ENCODE measurements at regions not wholly inside any gene's neighbourhood (a gene's known extent, or its start where the extent isn't known, plus 50 kb on each side); places are given as distances from the start of the nearest gene placed in this dataset.

- Histone ChIP-seq H3K9me3 (ENCODE audit: control insufficient read depth, insufficient read depth, low read length) (no peaks in the 10 kb centered on the region), H3K4me1 (ENCODE audit: control insufficient read depth, insufficient read depth, low read length) (peaks cover 18% of the 10 kb centered on the region), H3K4me3 (ENCODE audit: low read depth, low read length) (no peak overlapping the region), H3K27ac (ENCODE audit: low read depth, low read length) (peak overlapping the region; percentile 22), H3K27me3 (ENCODE audit: control insufficient read depth, insufficient read depth, low read length) (peaks cover 13% of the 10 kb centered on the region), H3K36me3 (ENCODE audit: control insufficient read depth, insufficient read depth, low read length) (no peaks in the 10 kb centered on the region)
- 28% methylated on average over 19 of the region's 19 CpGs for WGBS (ENCODE audit: insufficient coverage)
- peak in 3 of 6 donors; percentile 17 to 84 (median 74) for DNase-seq (ENCODE audit: low read depth in 4 of 6, low spot score in 6 of 6)
Observed at GRCh38 chr2:104658144-104658835, 195.6 kb upstream of the POU3F3 start.

- no peaks in the 10 kb centered on the region for H3K36me3 ChIP-seq (ENCODE audit: control insufficient read depth, insufficient read depth, low read length)
- H3K27me3 ChIP-seq (ENCODE audit: control insufficient read depth, insufficient read depth, low read length), result peaks cover 13% of the 10 kb centered on the region
- H3K9me3 ChIP-seq (ENCODE audit: control insufficient read depth, insufficient read depth, low read length), result no peaks in the 10 kb centered on the region
- 2% methylated on average over 49 of the region's 53 CpGs for WGBS (ENCODE audit: insufficient coverage)
- peak in 3 of 6 donors; percentile 15 to 78 (median 73) for DNase-seq (ENCODE audit: low read depth in 4 of 6, low spot score in 6 of 6)
- no peak overlapping the region for H3K27ac ChIP-seq (ENCODE audit: low read depth, low read length)
- H3K4me3 ChIP-seq (ENCODE audit: low read depth, low read length), result peak overlapping the region; percentile 9
- peaks cover 18% of the 10 kb centered on the region for H3K4me1 ChIP-seq (ENCODE audit: control insufficient read depth, insufficient read depth, low read length)
Observed at GRCh38 chr2:104658904-104659591, 194.9 kb upstream of the POU3F3 start.

GRCh38 chr2:104660991-104661390 lies 192.9 kb upstream of the POU3F3 start:
- H3K27me3 ChIP-seq (ENCODE audit: control insufficient read depth, insufficient read depth, low read length), result peaks cover 13% of the 10 kb centered on the region
- WGBS (ENCODE audit: insufficient coverage), result 86% methylated on average over 1 of the region's 5 CpGs
- no peaks in the 10 kb centered on the region for H3K9me3 ChIP-seq (ENCODE audit: control insufficient read depth, insufficient read depth, low read length)
- DNase-seq (ENCODE audit: low read depth in 4 of 6, low spot score in 6 of 6), result no peak
- H3K4me3 ChIP-seq (ENCODE audit: low read depth, low read length), result no peak overlapping the region
- peaks cover 18% of the 10 kb centered on the region for H3K4me1 ChIP-seq (ENCODE audit: control insufficient read depth, insufficient read depth, low read length)
- no peak overlapping the region for H3K27ac ChIP-seq (ENCODE audit: low read depth, low read length)
- no peaks in the 10 kb centered on the region for H3K36me3 ChIP-seq (ENCODE audit: control insufficient read depth, insufficient read depth, low read length)

GRCh38 chr2:104664672-104665071 lies 189.2 kb upstream of the POU3F3 start:
- Histone ChIP-seq H3K27ac (ENCODE audit: low read depth, low read length) (no peak overlapping the region), H3K36me3 (ENCODE audit: control insufficient read depth, insufficient read depth, low read length) (no peaks in the 10 kb centered on the region)
- no CpG with 5 or more reads among the region's 3 CpGs for WGBS (ENCODE audit: insufficient coverage)

GRCh38 chr2:104668631-104669030 lies 185.3 kb upstream of the POU3F3 start:
- H3K9me3 ChIP-seq (ENCODE audit: control insufficient read depth, insufficient read depth, low read length), result no peaks in the 10 kb centered on the region
- no CpG with 5 or more reads among the region's 2 CpGs for WGBS (ENCODE audit: insufficient coverage)
- no peaks in the 10 kb centered on the region for H3K27me3 ChIP-seq (ENCODE audit: control insufficient read depth, insufficient read depth, low read length)
- no peaks in the 10 kb centered on the region for H3K36me3 ChIP-seq (ENCODE audit: control insufficient read depth, insufficient read depth, low read length)
- DNase-seq (ENCODE audit: low read depth in 4 of 6, low spot score in 6 of 6), result no peak
- H3K4me1 ChIP-seq (ENCODE audit: control insufficient read depth, insufficient read depth, low read length), result no peaks in the 10 kb centered on the region
- no peak overlapping the region for H3K27ac ChIP-seq (ENCODE audit: low read depth, low read length)
- no peak overlapping the region for H3K4me3 ChIP-seq (ENCODE audit: low read depth, low read length)

More at GRCh38 chr2:104664672-104665071, 189.2 kb upstream of the POU3F3 start:
- H3K4me3 ChIP-seq (ENCODE audit: low read depth, low read length), result no peak overlapping the region
- no peaks in the 10 kb centered on the region for H3K4me1 ChIP-seq (ENCODE audit: control insufficient read depth, insufficient read depth, low read length)
- H3K9me3 ChIP-seq (ENCODE audit: control insufficient read depth, insufficient read depth, low read length), result no peaks in the 10 kb centered on the region
- no peak for DNase-seq (ENCODE audit: low read depth in 4 of 6, low spot score in 6 of 6)
- H3K27me3 ChIP-seq (ENCODE audit: control insufficient read depth, insufficient read depth, low read length), result no peaks in the 10 kb centered on the region

GRCh38 chr2:104673225-104673624 lies 180.7 kb upstream of the POU3F3 start:
- Histone ChIP-seq H3K9me3 (ENCODE audit: control insufficient read depth, insufficient read depth, low read length) (no peaks in the 10 kb centered on the region), H3K36me3 (ENCODE audit: control insufficient read depth, insufficient read depth, low read length) (no peaks in the 10 kb centered on the region), H3K27ac (ENCODE audit: low read depth, low read length) (no peak overlapping the region), H3K27me3 (ENCODE audit: control insufficient read depth, insufficient read depth, low read length) (no peaks in the 10 kb centered on the region), H3K4me1 (ENCODE audit: control insufficient read depth, insufficient read depth, low read length) (no peaks in the 10 kb centered on the region), H3K4me3 (ENCODE audit: low read depth, low read length) (no peak overlapping the region)
- DNase-seq (ENCODE audit: low read depth in 4 of 6, low spot score in 6 of 6), result peak in 2 of 6 donors; percentile 55 to 61
- 22% methylated on average over 6 of the region's 6 CpGs for WGBS (ENCODE audit: insufficient coverage)

- H3K4me3 ChIP-seq (ENCODE audit: low read depth, low read length), result no peak overlapping the region
- H3K27ac ChIP-seq (ENCODE audit: low read depth, low read length), result no peak overlapping the region
- no peaks in the 10 kb centered on the region for H3K9me3 ChIP-seq (ENCODE audit: control insufficient read depth, insufficient read depth, low read length)
- no peaks in the 10 kb centered on the region for H3K27me3 ChIP-seq (ENCODE audit: control insufficient read depth, insufficient read depth, low read length)
- 93% methylated on average over 5 of the region's 5 CpGs for WGBS (ENCODE audit: insufficient coverage)
- DNase-seq (ENCODE audit: low read depth in 4 of 6, low spot score in 6 of 6), result no peak
- no peaks in the 10 kb centered on the region for H3K4me1 ChIP-seq (ENCODE audit: control insufficient read depth, insufficient read depth, low read length)
- no peaks in the 10 kb centered on the region for H3K36me3 ChIP-seq (ENCODE audit: control insufficient read depth, insufficient read depth, low read length)
Observed at GRCh38 chr2:104678181-104678580, 175.7 kb upstream of the POU3F3 start.

- Histone ChIP-seq H3K27me3 (ENCODE audit: control insufficient read depth, insufficient read depth, low read length) (no peaks in the 10 kb centered on the region), H3K9me3 (ENCODE audit: control insufficient read depth, insufficient read depth, low read length) (no peaks in the 10 kb centered on the region), H3K36me3 (ENCODE audit: control insufficient read depth, insufficient read depth, low read length) (no peaks in the 10 kb centered on the region), H3K4me3 (ENCODE audit: low read depth, low read length) (no peak overlapping the region), H3K4me1 (ENCODE audit: control insufficient read depth, insufficient read depth, low read length) (no peaks in the 10 kb centered on the region), H3K27ac (ENCODE audit: low read depth, low read length) (no peak overlapping the region)
- 78% methylated on average over 3 of the region's 4 CpGs for WGBS (ENCODE audit: insufficient coverage)
- no peak for DNase-seq (ENCODE audit: low read depth in 4 of 6, low spot score in 6 of 6)
Observed at GRCh38 chr2:104685591-104685990, 168.3 kb upstream of the POU3F3 start.

- no peaks in the 10 kb centered on the region for H3K4me1 ChIP-seq (ENCODE audit: control insufficient read depth, insufficient read depth, low read length)
- no peaks in the 10 kb centered on the region for H3K9me3 ChIP-seq (ENCODE audit: control insufficient read depth, insufficient read depth, low read length)
- H3K27me3 ChIP-seq (ENCODE audit: control insufficient read depth, insufficient read depth, low read length), result no peaks in the 10 kb centered on the region
- WGBS (ENCODE audit: insufficient coverage), result 100% methylated on average over 7 of the region's 9 CpGs
- DNase-seq (ENCODE audit: low read depth in 4 of 6, low spot score in 6 of 6), result no peak
- no peak overlapping the region for H3K4me3 ChIP-seq (ENCODE audit: low read depth, low read length)
- H3K36me3 ChIP-seq (ENCODE audit: control insufficient read depth, insufficient read depth, low read length), result no peaks in the 10 kb centered on the region
- no peak overlapping the region for H3K27ac ChIP-seq (ENCODE audit: low read depth, low read length)
Observed at GRCh38 chr2:104687147-104687546, 166.8 kb upstream of the POU3F3 start.

Measured in spinal cord (tissue), 9 donors.